PFSK-1 (cell line): ENCODE measurements at regions not wholly inside any gene's neighbourhood (a gene's known extent, or its start where the extent isn't known, plus 50 kb on each side); places are given as distances from the start of the nearest gene placed in this dataset.

Experiments
- FOXP2 ChIP-seq: optimal IDR thresholded peaks from 2 replicates; pipeline ENCODE3; 2011; ENCODE audit warnings: borderline replicate concordance, control low read depth, inconsistent platforms; ENCODE audit not compliant: insufficient read depth; ENCODE audit errors: extremely low read length, extremely low read depth
- POLR2AphosphoS5 ChIP-seq: IDR thresholded peaks from 2 replicates; pipeline ENCODE4 v1.6.1; 2012; ENCODE audit warnings: low read depth, mild to moderate bottlenecking, control low read depth, low read length, moderate library complexity
- SIN3A ChIP-seq: IDR thresholded peaks from 2 replicates; pipeline ENCODE4 v1.6.1; 2012; ENCODE audit warnings: mild to moderate bottlenecking, low read length, moderate library complexity, borderline replicate concordance; ENCODE audit not compliant: insufficient read depth
- TAF1 ChIP-seq: IDR thresholded peaks from 2 replicates; pipeline ENCODE4 v1.6.1; 2012; ENCODE audit warnings: low read length, control low read depth, borderline replicate concordance; ENCODE audit not compliant: insufficient read depth
- TF ChIP-seq, protein P1 (sequence below), 2 experiments: IDR thresholded peaks; 2 replicates each; pipeline versions ENCODE4 v1.6.1 to v1.8.0; 2011 to 2012; ENCODE audit warnings: low read depth in 2 of 2, low read length in 2 of 2, control low read depth in 1 of 2, inconsistent platforms in 1 of 2, mild to moderate bottlenecking in 1 of 2, moderate library complexity in 1 of 2; ENCODE audit not compliant: insufficient read depth in 1 of 2

DNA sequence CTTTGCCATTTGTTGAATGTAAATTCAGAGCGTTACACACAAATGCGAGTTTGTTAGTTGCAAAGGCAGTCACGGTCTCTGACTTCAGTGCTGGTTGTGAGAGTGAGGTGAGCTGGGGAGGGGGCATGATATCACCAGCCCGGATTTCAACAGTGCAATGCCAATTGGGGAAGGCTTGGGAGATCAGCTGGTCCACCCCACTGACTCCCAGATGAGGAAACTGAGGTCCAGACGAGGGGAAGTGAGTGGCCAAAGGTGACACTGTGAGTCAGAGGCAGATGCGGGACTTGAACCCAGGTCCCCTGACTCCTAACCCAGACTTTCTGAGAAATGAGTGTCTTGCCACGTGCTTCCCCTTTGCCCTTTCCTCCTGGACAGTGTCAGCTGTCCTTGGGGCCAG, 62.1 kb downstream of the CEBPB start:
- TF ChIP-seq SIN3A (no peak), POLR2AphosphoS5 (no peak), TAF1 (no peak), FOXP2 (no peak)
- TF ChIP-seq, protein P1, sequence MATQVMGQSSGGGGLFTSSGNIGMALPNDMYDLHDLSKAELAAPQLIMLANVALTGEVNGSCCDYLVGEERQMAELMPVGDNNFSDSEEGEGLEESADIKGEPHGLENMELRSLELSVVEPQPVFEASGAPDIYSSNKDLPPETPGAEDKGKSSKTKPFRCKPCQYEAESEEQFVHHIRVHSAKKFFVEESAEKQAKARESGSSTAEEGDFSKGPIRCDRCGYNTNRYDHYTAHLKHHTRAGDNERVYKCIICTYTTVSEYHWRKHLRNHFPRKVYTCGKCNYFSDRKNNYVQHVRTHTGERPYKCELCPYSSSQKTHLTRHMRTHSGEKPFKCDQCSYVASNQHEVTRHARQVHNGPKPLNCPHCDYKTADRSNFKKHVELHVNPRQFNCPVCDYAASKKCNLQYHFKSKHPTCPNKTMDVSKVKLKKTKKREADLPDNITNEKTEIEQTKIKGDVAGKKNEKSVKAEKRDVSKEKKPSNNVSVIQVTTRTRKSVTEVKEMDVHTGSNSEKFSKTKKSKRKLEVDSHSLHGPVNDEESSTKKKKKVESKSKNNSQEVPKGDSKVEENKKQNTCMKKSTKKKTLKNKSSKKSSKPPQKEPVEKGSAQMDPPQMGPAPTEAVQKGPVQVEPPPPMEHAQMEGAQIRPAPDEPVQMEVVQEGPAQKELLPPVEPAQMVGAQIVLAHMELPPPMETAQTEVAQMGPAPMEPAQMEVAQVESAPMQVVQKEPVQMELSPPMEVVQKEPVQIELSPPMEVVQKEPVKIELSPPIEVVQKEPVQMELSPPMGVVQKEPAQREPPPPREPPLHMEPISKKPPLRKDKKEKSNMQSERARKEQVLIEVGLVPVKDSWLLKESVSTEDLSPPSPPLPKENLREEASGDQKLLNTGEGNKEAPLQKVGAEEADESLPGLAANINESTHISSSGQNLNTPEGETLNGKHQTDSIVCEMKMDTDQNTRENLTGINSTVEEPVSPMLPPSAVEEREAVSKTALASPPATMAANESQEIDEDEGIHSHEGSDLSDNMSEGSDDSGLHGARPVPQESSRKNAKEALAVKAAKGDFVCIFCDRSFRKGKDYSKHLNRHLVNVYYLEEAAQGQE (IDR thresholded peaks at IDR 0.05; ENCODE audit: insufficient read depth in 1 of 2, low read depth in 2 of 2, low read length in 2 of 2): no peak

DNA sequence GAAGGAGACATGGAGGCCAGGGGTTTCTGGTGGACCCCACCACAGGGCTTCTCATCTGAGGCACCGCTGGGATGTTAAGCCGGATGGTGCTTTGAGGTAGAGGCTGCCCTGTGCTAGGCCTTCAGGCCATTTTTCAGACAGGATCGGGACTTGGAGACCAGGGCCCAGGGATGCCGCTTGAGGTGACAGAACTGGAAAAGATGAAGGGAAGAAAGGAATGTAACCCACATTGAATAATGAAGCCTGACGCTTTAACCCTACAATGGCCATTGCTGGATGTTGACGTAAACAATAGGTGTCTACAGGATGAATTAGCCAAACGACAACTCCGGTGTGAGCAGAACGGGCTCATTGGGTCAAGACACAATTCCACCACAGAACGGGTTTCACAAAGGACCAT, 62.5 kb downstream of the CEBPB start:
- TF ChIP-seq, protein P1 (IDR thresholded peaks at IDR 0.05; ENCODE audit: insufficient read depth in 1 of 2, low read depth in 2 of 2, low read length in 2 of 2): no peak
- TF ChIP-seq POLR2AphosphoS5 (no peak), TAF1 (no peak), FOXP2 (no peak), SIN3A (no peak)

DNA sequence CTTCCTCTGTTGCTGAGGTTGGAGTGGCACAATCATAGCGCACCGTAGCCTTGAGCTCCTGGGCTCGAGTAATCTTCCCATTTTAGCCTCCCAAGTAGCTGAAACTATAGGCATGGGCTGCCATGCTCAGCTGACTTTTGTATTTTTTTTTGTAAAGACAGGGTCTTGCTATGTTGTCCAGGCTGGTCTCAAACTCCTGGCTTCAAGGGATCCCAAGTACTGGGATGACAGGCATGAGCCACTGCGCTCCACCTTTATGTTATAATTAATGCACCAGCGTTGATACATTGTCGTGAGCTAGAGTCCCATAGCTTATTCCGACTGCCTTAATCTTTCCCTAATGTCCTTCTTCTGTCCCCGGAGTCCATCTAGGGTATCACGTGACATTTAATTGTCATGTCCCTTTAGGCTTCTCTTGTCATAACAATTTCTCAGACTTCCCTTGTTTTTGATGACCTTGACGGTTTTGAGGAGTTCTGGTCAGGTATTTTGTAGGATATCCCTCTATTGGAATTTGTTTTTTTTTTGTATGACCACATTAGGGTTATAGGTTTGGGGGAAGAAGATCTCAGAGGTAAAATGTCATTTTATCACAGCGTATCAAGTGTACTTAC, 63.9 kb downstream of the CEBPB start:
- TF ChIP-seq TAF1: no peak
- no peak for TF ChIP-seq FOXP2
- TF ChIP-seq SIN3A: no peak
- no peak for TF ChIP-seq POLR2AphosphoS5
- TF ChIP-seq, protein P1 (IDR thresholded peaks at IDR 0.05; ENCODE audit: insufficient read depth in 1 of 2, low read depth in 2 of 2, low read length in 2 of 2): no peak

DNA sequence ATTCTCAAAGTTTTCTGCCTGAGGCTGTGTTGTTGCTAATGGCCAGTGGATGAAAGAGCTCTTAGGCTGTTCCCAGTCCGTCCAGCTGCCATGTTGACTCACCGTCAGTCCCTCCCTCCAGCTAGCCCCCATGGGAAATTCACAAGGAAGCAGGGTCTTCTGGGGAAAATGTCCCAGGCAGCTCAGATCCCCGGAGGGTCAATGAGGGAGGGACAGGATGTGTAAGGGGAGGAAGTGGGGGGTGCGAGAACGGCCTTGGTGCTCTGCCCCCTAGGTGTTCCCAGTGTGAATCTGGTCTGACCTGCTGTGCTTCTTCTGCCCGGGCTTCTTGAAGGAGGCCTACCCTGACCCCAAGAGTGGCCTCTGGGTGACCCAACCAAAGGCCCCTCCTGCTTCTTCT, 65.9 kb downstream of the CEBPB start:
- TF ChIP-seq, protein P1 (IDR thresholded peaks at IDR 0.05; ENCODE audit: insufficient read depth in 1 of 2, low read depth in 2 of 2, low read length in 2 of 2): no peak
- no peak for TF ChIP-seq SIN3A
- TF ChIP-seq TAF1: no peak
- TF ChIP-seq POLR2AphosphoS5: no peak
- TF ChIP-seq FOXP2: no peak
